GM23338 (cell line): ENCODE measurements at regions not wholly inside any gene's neighbourhood (a gene's known extent, or its start where the extent isn't known, plus 50 kb on each side); places are given as distances from the start of the nearest gene placed in this dataset.

ENCODE experiments used
- ATAC-seq: fragments of 200-7000 bp; cut with Tn5 transposase; 3 replicates; pipeline ENCODE4 v1.9.1; 2020
- DNase-seq: peaks from one replicate; pipeline ENCODE4 v3.0.0-alpha.2; 2015; ENCODE audit warnings: low spot score
- H2AFZ ChIP-seq: fragments of 200-600 bp; sonication (generic); 2 replicates; pipeline ENCODE4 v1.8.0; 2016; ENCODE audit warnings: antibody characterized with exemption, mild to moderate bottlenecking, moderate library complexity
- H3F3A ChIP-seq: fragments of 200-600 bp; sonication (generic); replicated peaks from 2 replicates; pipeline ENCODE4 v1.8.0; 2017; ENCODE audit warnings: antibody characterized with exemption, mixed run types, low read depth
- H3K27ac ChIP-seq: fragments of 200-600 bp; sonication (generic); 2 replicates; pipeline ENCODE4 v1.6.1; 2016; ENCODE audit warnings: low read depth
- H3K27me3 ChIP-seq: fragments of 200-600 bp; sonication (generic); 2 replicates; pipeline ENCODE4 v1.8.0; 2016; ENCODE audit warnings: mild to moderate bottlenecking, mixed run types, moderate library complexity; ENCODE audit not compliant: insufficient read depth
- H3K36me3 ChIP-seq: fragments of 200-600 bp; sonication (generic); 2 replicates; pipeline ENCODE4 v1.8.0; 2016; ENCODE audit warnings: mild to moderate bottlenecking; ENCODE audit not compliant: insufficient read depth
- H3K4me1 ChIP-seq: fragments of 200-600 bp; sonication (generic); 2 replicates; pipeline ENCODE4 v1.8.0; 2016; ENCODE audit warnings: mild to moderate bottlenecking, moderate library complexity; ENCODE audit not compliant: insufficient read depth
- H3K4me2 ChIP-seq: fragments of 200-600 bp; sonication (generic); 2 replicates; pipeline ENCODE4 v1.7.1; 2017; ENCODE audit warnings: mixed run types
- H3K4me3 ChIP-seq: fragments of 200-600 bp; sonication (generic); 2 replicates; pipeline ENCODE4 v1.6.1; 2016; ENCODE audit warnings: mixed run types
- H3K79me2 ChIP-seq: fragments of 200-600 bp; sonication (generic); replicated peaks from 2 replicates; pipeline ENCODE4 v1.8.0; 2017; ENCODE audit warnings: mild to moderate bottlenecking; ENCODE audit not compliant: insufficient read depth
- H3K9me2 ChIP-seq: fragments of 200-600 bp; sonication (generic); 2 replicates; pipeline ENCODE4 v1.8.0; 2017; ENCODE audit not compliant: insufficient read depth
- H4K20me1 ChIP-seq: fragments of 200-600 bp; sonication (generic); replicated peaks from 2 replicates; pipeline ENCODE4 v1.8.0; 2017; ENCODE audit warnings: mild to moderate bottlenecking; ENCODE audit not compliant: insufficient read depth
- H3K27ac Mint-ChIP-seq: 2 replicates; pipeline ENCODE4 v1.8.0; 2020; ENCODE audit warnings: inconsistent platforms, mild to moderate bottlenecking, moderate library complexity, mixed read lengths
- H3K27me3 Mint-ChIP-seq: 3 replicates; pipeline ENCODE4 v1.8.0; 2022; ENCODE audit warnings: low read depth, mild to moderate bottlenecking, moderate library complexity, mixed read lengths, inconsistent platforms; ENCODE audit not compliant: insufficient read depth, poor library complexity
- H3K36me3 Mint-ChIP-seq: 3 replicates; pipeline ENCODE4 v1.8.0; 2021; ENCODE audit warnings: low read depth, mild to moderate bottlenecking, inconsistent platforms, moderate library complexity, mixed read lengths
- H3K4me1 Mint-ChIP-seq: 3 replicates; pipeline ENCODE4 v1.8.0; 2020; ENCODE audit warnings: mild to moderate bottlenecking, inconsistent platforms, mixed read lengths
- H3K4me3 Mint-ChIP-seq: 3 replicates; pipeline ENCODE4 v1.8.0; 2021; ENCODE audit warnings: moderate library complexity, mild to moderate bottlenecking, inconsistent platforms, mixed read lengths
- H3K9me3 Mint-ChIP-seq: 3 replicates; pipeline ENCODE4 v1.8.0; 2020; ENCODE audit warnings: moderate library complexity, mild to moderate bottlenecking, inconsistent platforms, mixed read lengths
- CREB1 ChIP-seq: fragments of 250-450 bp; sonication (Bioruptor Pico); IDR thresholded peaks from 2 replicates; pipeline ENCODE4 v1.5.0; 2020; ENCODE audit warnings: low read depth, mild to moderate bottlenecking, moderate library complexity
- CTCF ChIP-seq, 2 experiments: fragments of 200-600 bp in 1 of 2; sonication (generic) in 1 of 2; conservative IDR thresholded peaks; 2 replicates each; pipeline versions ENCODE4 v1.5.1 to v1.6.1; 2016 to 2017; ENCODE audit warnings: antibody characterized with exemption in 2 of 2, low read depth in 2 of 2, mild to moderate bottlenecking in 2 of 2, moderate library complexity in 1 of 2
- ETS1 ChIP-seq: IDR thresholded peaks from 2 replicates; pipeline ENCODE4 v1.6.1; 2016; ENCODE audit warnings: antibody characterized with exemption
- EZH2 ChIP-seq: fragments of 200-600 bp; sonication (generic); IDR thresholded peaks from one replicate; pipeline ENCODE4 v1.8.0; 2017; ENCODE audit warnings: antibody characterized with exemption, mild to moderate bottlenecking, low read depth; ENCODE audit not compliant: unreplicated experiment
- EZH2phosphoT487 ChIP-seq: fragments of 200-600 bp; sonication (generic); IDR thresholded peaks from one replicate; pipeline ENCODE4 v1.8.1; 2018; ENCODE audit warnings: antibody characterized with exemption; ENCODE audit not compliant: unreplicated experiment
- JUNB ChIP-seq: IDR thresholded peaks from one replicate; pipeline ENCODE4 v1.6.1; 2016; ENCODE audit warnings: antibody characterized with exemption; ENCODE audit not compliant: unreplicated experiment
- NANOG ChIP-seq: IDR thresholded peaks from 2 replicates; pipeline ENCODE4 v1.6.1; 2016; ENCODE audit warnings: antibody characterized with exemption, borderline replicate concordance
- POLR2AphosphoS5 ChIP-seq: IDR thresholded peaks from 2 replicates; pipeline ENCODE4 v1.6.1; 2016; ENCODE audit warnings: antibody characterized with exemption, low read depth
- REST ChIP-seq: IDR thresholded peaks from one replicate; pipeline ENCODE4 v1.6.1; 2018; ENCODE audit warnings: antibody characterized with exemption; ENCODE audit not compliant: unreplicated experiment
- STAT1 ChIP-seq: IDR thresholded peaks from one replicate; pipeline ENCODE4 v1.6.1; 2016; ENCODE audit warnings: antibody characterized with exemption; ENCODE audit not compliant: unreplicated experiment
- ZNF114 ChIP-seq: fragments of 250-450 bp; sonication (Bioruptor Pico); IDR thresholded peaks from 2 replicates; pipeline ENCODE4 v1.5.0; 2020; ENCODE audit warnings: mild to moderate bottlenecking, moderate library complexity
- ZNF331 ChIP-seq: fragments of 250-450 bp; sonication (Bioruptor Pico); IDR thresholded peaks from 2 replicates; pipeline ENCODE4 v1.5.0; 2020; ENCODE audit warnings: low read depth, mild to moderate bottlenecking, moderate library complexity
- ZNF462 ChIP-seq: fragments of 250-450 bp; sonication (Bioruptor Pico); IDR thresholded peaks from 2 replicates; pipeline ENCODE4 v1.5.0; 2020; ENCODE audit warnings: mild to moderate bottlenecking, moderate library complexity

GRCh38 chr3:132978464-132978863, 59.7 kb upstream of the TMEM108 start:
- H3K27ac Mint-ChIP-seq = no peak overlapping the region
- H3K36me3 Mint-ChIP-seq = no peaks in the 10 kb centered on the region
- Histone ChIP-seq H3K4me3 (no peak overlapping the region), H3K27ac (no peak overlapping the region), H3K9me2 (no peaks in the 10 kb centered on the region), H4K20me1 (no peaks in the 10 kb centered on the region), H3K4me1 (no peaks in the 10 kb centered on the region; the same call in 1 of the 2 replicates), H3K4me2 (no peak overlapping the region), H3K27me3 (no peaks in the 10 kb centered on the region), H2AFZ (no peak overlapping the region), H3F3A (no peaks in the 10 kb centered on the region), H3K79me2 (no peaks in the 10 kb centered on the region), H3K36me3 (no peaks in the 10 kb centered on the region)
- H3K4me1 Mint-ChIP-seq = no peaks in the 10 kb centered on the region
- TF ChIP-seq POLR2AphosphoS5 (no peak), CTCF (conservative IDR thresholded peaks at IDR 0.05; ENCODE audit: low read depth in 2 of 2) (no peak), REST (no peak), ZNF331 (CRISPR knock-in tag) (no peak), ZNF114 (CRISPR knock-in tag) (no peak), ZNF462 (no peak), EZH2 (no peak), EZH2phosphoT487 (no peak), ETS1 (no peak), CREB1 (CRISPR knock-in tag) (no peak), NANOG (no peak), JUNB (no peak), STAT1 (no peak)
- H3K4me3 Mint-ChIP-seq = no peak overlapping the region
- no peaks in the 10 kb centered on the region for H3K9me3 Mint-ChIP-seq
- DNase-seq (no peak), ATAC-seq (no peak)
- H3K27me3 Mint-ChIP-seq = no peaks in the 10 kb centered on the region
